ENCODE measurements at regions not wholly inside any gene's neighbourhood (a gene's known extent, or its start where the extent isn't known, plus 50 kb on each side); places are given as distances from the start of the nearest gene placed in this dataset.

DNA sequence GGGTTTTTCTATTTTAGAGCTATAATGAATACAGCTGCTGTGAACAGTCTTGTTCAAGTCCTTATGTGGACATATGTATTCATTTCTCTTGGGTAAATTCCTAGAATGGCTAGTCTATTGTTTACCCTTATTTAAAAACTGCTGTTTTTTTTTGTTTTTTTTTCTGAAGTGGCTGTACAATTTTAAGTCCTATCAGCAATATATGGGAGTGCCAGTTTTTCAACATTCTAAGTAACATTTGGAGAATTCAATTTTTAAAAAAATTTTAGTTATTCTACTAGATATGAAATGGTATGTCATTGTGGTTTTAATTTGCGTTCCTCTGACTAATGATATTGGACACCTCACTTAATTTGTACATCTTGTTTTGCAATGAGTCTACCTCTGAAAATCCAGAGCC lies 349.7 kb downstream of the SATB2 start:
- no peak for ATAC-seq
- TF ChIP-seq, protein P1, sequence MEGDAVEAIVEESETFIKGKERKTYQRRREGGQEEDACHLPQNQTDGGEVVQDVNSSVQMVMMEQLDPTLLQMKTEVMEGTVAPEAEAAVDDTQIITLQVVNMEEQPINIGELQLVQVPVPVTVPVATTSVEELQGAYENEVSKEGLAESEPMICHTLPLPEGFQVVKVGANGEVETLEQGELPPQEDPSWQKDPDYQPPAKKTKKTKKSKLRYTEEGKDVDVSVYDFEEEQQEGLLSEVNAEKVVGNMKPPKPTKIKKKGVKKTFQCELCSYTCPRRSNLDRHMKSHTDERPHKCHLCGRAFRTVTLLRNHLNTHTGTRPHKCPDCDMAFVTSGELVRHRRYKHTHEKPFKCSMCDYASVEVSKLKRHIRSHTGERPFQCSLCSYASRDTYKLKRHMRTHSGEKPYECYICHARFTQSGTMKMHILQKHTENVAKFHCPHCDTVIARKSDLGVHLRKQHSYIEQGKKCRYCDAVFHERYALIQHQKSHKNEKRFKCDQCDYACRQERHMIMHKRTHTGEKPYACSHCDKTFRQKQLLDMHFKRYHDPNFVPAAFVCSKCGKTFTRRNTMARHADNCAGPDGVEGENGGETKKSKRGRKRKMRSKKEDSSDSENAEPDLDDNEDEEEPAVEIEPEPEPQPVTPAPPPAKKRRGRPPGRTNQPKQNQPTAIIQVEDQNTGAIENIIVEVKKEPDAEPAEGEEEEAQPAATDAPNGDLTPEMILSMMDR (IDR thresholded peaks at IDR 0.05) = no peak
- no peaks in the 10 kb centered on the region for H3K9me3 ChIP-seq
- intact Hi-C loops (cut with DNase I) = no loop called here
- no peak overlapping the region for H3K4me3 ChIP-seq
- no peak overlapping the region for H3K27ac ChIP-seq
- 78 to 92% methylated on average over 1 of the region's 1 CpG for WGBS, 2 donors
- no peaks in the 10 kb centered on the region for H3K36me3 ChIP-seq
- no peak for DNase-seq
- no peaks in the 10 kb centered on the region for H3K27me3 ChIP-seq
- no peaks in the 10 kb centered on the region for H3K4me1 ChIP-seq

DNA sequence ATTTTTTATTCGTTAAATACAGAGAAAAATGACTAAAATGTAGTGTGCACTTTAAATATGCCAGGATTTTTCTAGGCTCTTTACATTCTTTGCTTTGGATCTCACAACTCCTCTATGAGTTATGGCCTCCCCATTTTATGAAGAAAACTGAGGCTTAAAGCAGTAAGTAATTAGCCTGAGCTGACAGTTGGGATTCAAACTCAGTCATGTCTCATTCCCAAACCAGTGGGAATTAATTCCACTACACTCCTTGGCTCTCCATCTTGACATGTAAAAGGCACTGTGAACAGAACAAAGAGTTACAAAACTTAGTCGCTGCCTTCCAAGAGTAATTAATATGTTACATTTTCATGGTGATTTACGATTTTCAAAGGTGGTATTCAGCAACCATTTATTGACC lies 351.9 kb downstream of the SATB2 start:
- no peak for DNase-seq
- Histone ChIP-seq H3K36me3 (no peaks in the 10 kb centered on the region), H3K4me3 (no peak overlapping the region), H3K4me1 (no peaks in the 10 kb centered on the region), H3K27ac (no peak overlapping the region), H3K9me3 (no peaks in the 10 kb centered on the region), H3K27me3 (no peaks in the 10 kb centered on the region)
- intact Hi-C loops (cut with DNase I) = no loop called here
- WGBS, 2 donors = 59 to 63% methylated on average over 3 of the region's 3 CpGs
- no peak for ATAC-seq
- TF ChIP-seq, protein P1 (IDR thresholded peaks at IDR 0.05) = no peak

DNA sequence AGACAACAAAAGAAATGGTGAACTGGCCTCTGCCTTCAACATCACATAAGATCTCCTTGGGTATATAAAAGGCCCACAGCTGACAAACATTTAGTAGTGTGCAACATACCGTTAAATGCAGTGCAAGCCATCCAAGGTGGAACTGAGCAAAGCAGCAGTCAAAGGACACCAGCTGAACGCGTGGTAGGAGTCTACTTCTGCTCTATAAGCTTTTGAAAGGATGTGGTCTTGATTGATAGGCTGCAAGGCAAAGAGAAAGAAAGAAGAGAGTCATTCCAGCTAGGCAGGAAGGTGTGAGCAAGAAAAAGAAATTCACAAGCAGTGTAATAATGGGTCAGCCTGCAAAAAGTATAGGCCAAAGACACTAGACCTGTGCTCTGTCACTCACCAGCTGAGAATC lies 356.3 kb downstream of the SATB2 start:
- intact Hi-C loops (cut with DNase I) = no loop called here
- Histone ChIP-seq H3K9me3 (no peaks in the 10 kb centered on the region), H3K4me3 (no peak overlapping the region), H3K36me3 (no peaks in the 10 kb centered on the region), H3K27me3 (no peaks in the 10 kb centered on the region), H3K27ac (no peak overlapping the region), H3K4me1 (no peaks in the 10 kb centered on the region)
- TF ChIP-seq, protein P1 (IDR thresholded peaks at IDR 0.05) = no peak
- no peak for ATAC-seq
- 67 to 79% methylated on average over 3 of the region's 3 CpGs for WGBS, 2 donors
- DNase-seq = no peak

DNA sequence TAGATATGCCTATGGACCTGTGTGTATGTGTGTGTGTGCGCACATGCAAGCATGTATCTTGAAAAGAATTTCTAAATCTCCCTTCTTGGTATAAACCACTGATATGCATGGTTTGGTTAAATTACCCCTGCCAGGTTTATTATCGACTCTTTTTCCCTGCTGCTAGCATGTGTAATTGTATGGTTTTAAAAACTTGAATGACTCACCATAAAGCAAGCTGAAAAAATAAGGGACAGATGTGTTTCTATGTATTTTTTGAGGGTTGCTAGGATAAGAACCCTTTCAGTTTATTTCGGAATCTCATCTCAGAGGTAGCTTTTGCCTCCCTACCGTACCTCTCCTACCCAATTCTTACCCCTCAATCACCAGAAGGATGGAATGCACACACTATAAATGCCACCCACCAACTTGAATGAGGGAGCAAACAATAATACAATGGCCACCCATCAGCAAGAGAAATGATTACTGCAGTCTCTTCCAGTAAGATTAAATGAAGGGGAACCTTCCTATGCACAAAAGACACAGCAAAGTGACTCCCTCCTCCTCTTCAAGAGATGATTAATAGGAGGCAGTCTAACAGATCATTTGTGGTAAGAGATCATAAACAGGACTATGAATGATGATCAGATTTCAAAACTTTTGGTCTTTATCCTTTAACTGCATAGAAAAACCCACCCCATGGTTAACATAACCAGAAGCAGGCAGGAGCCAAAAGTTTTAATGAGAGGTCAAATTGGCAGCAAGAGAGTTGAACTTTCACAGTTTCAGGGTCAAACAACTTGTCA lies 357.2 kb downstream of the SATB2 start:
- TF ChIP-seq, protein P1 (IDR thresholded peaks at IDR 0.05) = no peak
- H3K27ac ChIP-seq = no peak overlapping the region
- no peaks in the 10 kb centered on the region for H3K36me3 ChIP-seq
- no peak overlapping the region for H3K4me3 ChIP-seq
- intact Hi-C loops (cut with DNase I) = no loop called here
- ATAC-seq (no peak), DNase-seq (no peak)
- WGBS, 2 donors = 85 to 86% methylated on average over 4 of the region's 4 CpGs
- no peaks in the 10 kb centered on the region for H3K27me3 ChIP-seq
- H3K9me3 ChIP-seq = no peaks in the 10 kb centered on the region
- H3K4me1 ChIP-seq = no peaks in the 10 kb centered on the region
